GM23338 (cell line): ENCODE measurements at regions not wholly inside any gene's neighbourhood (a gene's known extent, or its start where the extent isn't known, plus 50 kb on each side); places are given as distances from the start of the nearest gene placed in this dataset.

Experiments used
- ATAC-seq: fragments of 200-7000 bp; cut with Tn5 transposase; 3 replicates; pipeline ENCODE4 v1.9.1; 2020
- DNase-seq: peaks from one replicate; pipeline ENCODE4 v3.0.0-alpha.2; 2015; ENCODE audit warnings: low spot score
- H2AFZ ChIP-seq: fragments of 200-600 bp; sonication (generic); 2 replicates; pipeline ENCODE4 v1.8.0; 2016; ENCODE audit warnings: antibody characterized with exemption, mild to moderate bottlenecking, moderate library complexity
- H3F3A ChIP-seq: fragments of 200-600 bp; sonication (generic); replicated peaks from 2 replicates; pipeline ENCODE4 v1.8.0; 2017; ENCODE audit warnings: antibody characterized with exemption, mixed run types, low read depth
- H3K27ac ChIP-seq: fragments of 200-600 bp; sonication (generic); 2 replicates; pipeline ENCODE4 v1.6.1; 2016; ENCODE audit warnings: low read depth
- H3K27me3 ChIP-seq: fragments of 200-600 bp; sonication (generic); 2 replicates; pipeline ENCODE4 v1.8.0; 2016; ENCODE audit warnings: mild to moderate bottlenecking, mixed run types, moderate library complexity; ENCODE audit not compliant: insufficient read depth
- H3K36me3 ChIP-seq: fragments of 200-600 bp; sonication (generic); 2 replicates; pipeline ENCODE4 v1.8.0; 2016; ENCODE audit warnings: mild to moderate bottlenecking; ENCODE audit not compliant: insufficient read depth
- H3K4me1 ChIP-seq: fragments of 200-600 bp; sonication (generic); 2 replicates; pipeline ENCODE4 v1.8.0; 2016; ENCODE audit warnings: mild to moderate bottlenecking, moderate library complexity; ENCODE audit not compliant: insufficient read depth
- H3K4me2 ChIP-seq: fragments of 200-600 bp; sonication (generic); 2 replicates; pipeline ENCODE4 v1.7.1; 2017; ENCODE audit warnings: mixed run types
- H3K4me3 ChIP-seq: fragments of 200-600 bp; sonication (generic); 2 replicates; pipeline ENCODE4 v1.6.1; 2016; ENCODE audit warnings: mixed run types
- H3K79me2 ChIP-seq: fragments of 200-600 bp; sonication (generic); replicated peaks from 2 replicates; pipeline ENCODE4 v1.8.0; 2017; ENCODE audit warnings: mild to moderate bottlenecking; ENCODE audit not compliant: insufficient read depth
- H3K9me2 ChIP-seq: fragments of 200-600 bp; sonication (generic); 2 replicates; pipeline ENCODE4 v1.8.0; 2017; ENCODE audit not compliant: insufficient read depth
- H4K20me1 ChIP-seq: fragments of 200-600 bp; sonication (generic); replicated peaks from 2 replicates; pipeline ENCODE4 v1.8.0; 2017; ENCODE audit warnings: mild to moderate bottlenecking; ENCODE audit not compliant: insufficient read depth
- H3K27ac Mint-ChIP-seq: 2 replicates; pipeline ENCODE4 v1.8.0; 2020; ENCODE audit warnings: inconsistent platforms, mild to moderate bottlenecking, moderate library complexity, mixed read lengths
- H3K27me3 Mint-ChIP-seq: 3 replicates; pipeline ENCODE4 v1.8.0; 2022; ENCODE audit warnings: low read depth, mild to moderate bottlenecking, moderate library complexity, mixed read lengths, inconsistent platforms; ENCODE audit not compliant: insufficient read depth, poor library complexity
- H3K36me3 Mint-ChIP-seq: 3 replicates; pipeline ENCODE4 v1.8.0; 2021; ENCODE audit warnings: low read depth, mild to moderate bottlenecking, inconsistent platforms, moderate library complexity, mixed read lengths
- H3K4me1 Mint-ChIP-seq: 3 replicates; pipeline ENCODE4 v1.8.0; 2020; ENCODE audit warnings: mild to moderate bottlenecking, inconsistent platforms, mixed read lengths
- H3K4me3 Mint-ChIP-seq: 3 replicates; pipeline ENCODE4 v1.8.0; 2021; ENCODE audit warnings: moderate library complexity, mild to moderate bottlenecking, inconsistent platforms, mixed read lengths
- H3K9me3 Mint-ChIP-seq: 3 replicates; pipeline ENCODE4 v1.8.0; 2020; ENCODE audit warnings: moderate library complexity, mild to moderate bottlenecking, inconsistent platforms, mixed read lengths
- CREB1 ChIP-seq: fragments of 250-450 bp; sonication (Bioruptor Pico); IDR thresholded peaks from 2 replicates; pipeline ENCODE4 v1.5.0; 2020; ENCODE audit warnings: low read depth, mild to moderate bottlenecking, moderate library complexity
- NANOG ChIP-seq: IDR thresholded peaks from 2 replicates; pipeline ENCODE4 v1.6.1; 2016; ENCODE audit warnings: antibody characterized with exemption, borderline replicate concordance
- STAT1 ChIP-seq: IDR thresholded peaks from one replicate; pipeline ENCODE4 v1.6.1; 2016; ENCODE audit warnings: antibody characterized with exemption; ENCODE audit not compliant: unreplicated experiment
- ZNF114 ChIP-seq: fragments of 250-450 bp; sonication (Bioruptor Pico); IDR thresholded peaks from 2 replicates; pipeline ENCODE4 v1.5.0; 2020; ENCODE audit warnings: mild to moderate bottlenecking, moderate library complexity
- TF ChIP-seq, protein P1 (sequence below), 2 experiments: fragments of 200-600 bp in 1 of 2; sonication (generic) in 1 of 2; conservative IDR thresholded peaks; 2 replicates each; pipeline versions ENCODE4 v1.5.1 to v1.6.1; 2016 to 2017; ENCODE audit warnings: antibody characterized with exemption in 2 of 2, low read depth in 2 of 2, mild to moderate bottlenecking in 2 of 2, moderate library complexity in 1 of 2
- TF ChIP-seq, protein P2 (sequence below): fragments of 250-450 bp; sonication (Bioruptor Pico); IDR thresholded peaks from 2 replicates; pipeline ENCODE4 v1.5.0; 2020; ENCODE audit warnings: mild to moderate bottlenecking, moderate library complexity

- Histone ChIP-seq H3K79me2 (no peaks in the 10 kb centered on the region), H3K36me3 (no peaks in the 10 kb centered on the region), H4K20me1 (no peaks in the 10 kb centered on the region), H3K4me2 (no peak overlapping the region), H3K4me3 (no peak overlapping the region), H3F3A (no peaks in the 10 kb centered on the region), H3K27ac (no peak overlapping the region), H3K27me3 (no peaks in the 10 kb centered on the region), H2AFZ (no peak overlapping the region), H3K9me2 (no peaks in the 10 kb centered on the region; the same call in 1 of the 2 replicates), H3K4me1 (peaks cover 31% of the 10 kb centered on the region)
- Mint-ChIP-seq H3K9me3 (no peaks in the 10 kb centered on the region; the same call in 2 of the 3 replicates), H3K4me1 (peaks cover 35% of the 10 kb centered on the region), H3K4me3 (no peak overlapping the region), H3K27me3 (peaks cover 13% of the 10 kb centered on the region), H3K27ac (no peak overlapping the region), H3K36me3 (no peaks in the 10 kb centered on the region; the same call in 2 of the 3 replicates)
- DNase-seq (no peak), ATAC-seq (no peak)
- TF ChIP-seq STAT1, result no peak
Measured at GRCh38 chr2:47666332-47666731, 95.5 kb upstream of the KCNK12 start.

- Mint-ChIP-seq H3K27me3 (peaks cover 13% of the 10 kb centered on the region), H3K9me3 (no peaks in the 10 kb centered on the region; the same call in 2 of the 3 replicates), H3K4me1 (peaks cover 35% of the 10 kb centered on the region), H3K36me3 (no peaks in the 10 kb centered on the region; the same call in 2 of the 3 replicates), H3K4me3 (no peak overlapping the region), H3K27ac (no peak overlapping the region)
- no peak for TF ChIP-seq CREB1 (CRISPR knock-in tag)
- TF ChIP-seq, protein P1, sequence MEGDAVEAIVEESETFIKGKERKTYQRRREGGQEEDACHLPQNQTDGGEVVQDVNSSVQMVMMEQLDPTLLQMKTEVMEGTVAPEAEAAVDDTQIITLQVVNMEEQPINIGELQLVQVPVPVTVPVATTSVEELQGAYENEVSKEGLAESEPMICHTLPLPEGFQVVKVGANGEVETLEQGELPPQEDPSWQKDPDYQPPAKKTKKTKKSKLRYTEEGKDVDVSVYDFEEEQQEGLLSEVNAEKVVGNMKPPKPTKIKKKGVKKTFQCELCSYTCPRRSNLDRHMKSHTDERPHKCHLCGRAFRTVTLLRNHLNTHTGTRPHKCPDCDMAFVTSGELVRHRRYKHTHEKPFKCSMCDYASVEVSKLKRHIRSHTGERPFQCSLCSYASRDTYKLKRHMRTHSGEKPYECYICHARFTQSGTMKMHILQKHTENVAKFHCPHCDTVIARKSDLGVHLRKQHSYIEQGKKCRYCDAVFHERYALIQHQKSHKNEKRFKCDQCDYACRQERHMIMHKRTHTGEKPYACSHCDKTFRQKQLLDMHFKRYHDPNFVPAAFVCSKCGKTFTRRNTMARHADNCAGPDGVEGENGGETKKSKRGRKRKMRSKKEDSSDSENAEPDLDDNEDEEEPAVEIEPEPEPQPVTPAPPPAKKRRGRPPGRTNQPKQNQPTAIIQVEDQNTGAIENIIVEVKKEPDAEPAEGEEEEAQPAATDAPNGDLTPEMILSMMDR (conservative IDR thresholded peaks at IDR 0.05; ENCODE audit: low read depth in 2 of 2), result peak; percentile 64 to 82
- Histone ChIP-seq H3K27me3 (no peaks in the 10 kb centered on the region), H3K4me3 (no peak overlapping the region), H2AFZ (no peak overlapping the region), H3K27ac (no peak overlapping the region), H3K36me3 (no peaks in the 10 kb centered on the region), H3K79me2 (no peaks in the 10 kb centered on the region), H3K4me1 (peaks cover 31% of the 10 kb centered on the region), H4K20me1 (no peaks in the 10 kb centered on the region), H3K9me2 (no peaks in the 10 kb centered on the region; the same call in 1 of the 2 replicates), H3F3A (no peaks in the 10 kb centered on the region), H3K4me2 (no peak overlapping the region)
- peak; percentile 61 for ATAC-seq
- peak; percentile 62 for DNase-seq
Measured at GRCh38 chr2:47664817-47665216, 94.0 kb upstream of the KCNK12 start.

GRCh38 chr2:47662552-47662951 lies 91.8 kb upstream of the KCNK12 start:
- peak; percentile 87 for DNase-seq
- peaks cover 31% of the 10 kb centered on the region for H3K4me1 ChIP-seq
- H3K36me3 ChIP-seq, result no peaks in the 10 kb centered on the region
- H3K4me1 Mint-ChIP-seq, result peaks cover 35% of the 10 kb centered on the region
- peak overlapping the region; percentile 36 for H3K4me2 ChIP-seq
- H3K36me3 Mint-ChIP-seq, result no peaks in the 10 kb centered on the region; the same call in 2 of the 3 replicates
- H3K9me2 ChIP-seq, result no peaks in the 10 kb centered on the region
- no peaks in the 10 kb centered on the region for H4K20me1 ChIP-seq
- H3K27me3 Mint-ChIP-seq, result peaks cover 12% of the 10 kb centered on the region
- H3F3A ChIP-seq, result no peaks in the 10 kb centered on the region
- H3K27ac ChIP-seq, result peak overlapping the region; percentile 78
- ATAC-seq, result peak; percentile 84
- no peaks in the 10 kb centered on the region for H3K27me3 ChIP-seq
- peak overlapping the region; percentile 39 for H3K4me3 Mint-ChIP-seq
- H3K9me3 Mint-ChIP-seq, result no peaks in the 10 kb centered on the region; the same call in 2 of the 3 replicates
- H3K79me2 ChIP-seq, result no peaks in the 10 kb centered on the region
- peak overlapping the region; percentile 93 for H3K27ac Mint-ChIP-seq
- H3K4me3 ChIP-seq, result peak overlapping the region; percentile 13
- no peak overlapping the region for H2AFZ ChIP-seq
- TF ChIP-seq ZNF114 (CRISPR knock-in tag) (peak; percentile 77; the same call in 1 of the 2 replicates), NANOG (peak; percentile 58; the same call in 1 of the 2 replicates)
- TF ChIP-seq, protein P2, sequence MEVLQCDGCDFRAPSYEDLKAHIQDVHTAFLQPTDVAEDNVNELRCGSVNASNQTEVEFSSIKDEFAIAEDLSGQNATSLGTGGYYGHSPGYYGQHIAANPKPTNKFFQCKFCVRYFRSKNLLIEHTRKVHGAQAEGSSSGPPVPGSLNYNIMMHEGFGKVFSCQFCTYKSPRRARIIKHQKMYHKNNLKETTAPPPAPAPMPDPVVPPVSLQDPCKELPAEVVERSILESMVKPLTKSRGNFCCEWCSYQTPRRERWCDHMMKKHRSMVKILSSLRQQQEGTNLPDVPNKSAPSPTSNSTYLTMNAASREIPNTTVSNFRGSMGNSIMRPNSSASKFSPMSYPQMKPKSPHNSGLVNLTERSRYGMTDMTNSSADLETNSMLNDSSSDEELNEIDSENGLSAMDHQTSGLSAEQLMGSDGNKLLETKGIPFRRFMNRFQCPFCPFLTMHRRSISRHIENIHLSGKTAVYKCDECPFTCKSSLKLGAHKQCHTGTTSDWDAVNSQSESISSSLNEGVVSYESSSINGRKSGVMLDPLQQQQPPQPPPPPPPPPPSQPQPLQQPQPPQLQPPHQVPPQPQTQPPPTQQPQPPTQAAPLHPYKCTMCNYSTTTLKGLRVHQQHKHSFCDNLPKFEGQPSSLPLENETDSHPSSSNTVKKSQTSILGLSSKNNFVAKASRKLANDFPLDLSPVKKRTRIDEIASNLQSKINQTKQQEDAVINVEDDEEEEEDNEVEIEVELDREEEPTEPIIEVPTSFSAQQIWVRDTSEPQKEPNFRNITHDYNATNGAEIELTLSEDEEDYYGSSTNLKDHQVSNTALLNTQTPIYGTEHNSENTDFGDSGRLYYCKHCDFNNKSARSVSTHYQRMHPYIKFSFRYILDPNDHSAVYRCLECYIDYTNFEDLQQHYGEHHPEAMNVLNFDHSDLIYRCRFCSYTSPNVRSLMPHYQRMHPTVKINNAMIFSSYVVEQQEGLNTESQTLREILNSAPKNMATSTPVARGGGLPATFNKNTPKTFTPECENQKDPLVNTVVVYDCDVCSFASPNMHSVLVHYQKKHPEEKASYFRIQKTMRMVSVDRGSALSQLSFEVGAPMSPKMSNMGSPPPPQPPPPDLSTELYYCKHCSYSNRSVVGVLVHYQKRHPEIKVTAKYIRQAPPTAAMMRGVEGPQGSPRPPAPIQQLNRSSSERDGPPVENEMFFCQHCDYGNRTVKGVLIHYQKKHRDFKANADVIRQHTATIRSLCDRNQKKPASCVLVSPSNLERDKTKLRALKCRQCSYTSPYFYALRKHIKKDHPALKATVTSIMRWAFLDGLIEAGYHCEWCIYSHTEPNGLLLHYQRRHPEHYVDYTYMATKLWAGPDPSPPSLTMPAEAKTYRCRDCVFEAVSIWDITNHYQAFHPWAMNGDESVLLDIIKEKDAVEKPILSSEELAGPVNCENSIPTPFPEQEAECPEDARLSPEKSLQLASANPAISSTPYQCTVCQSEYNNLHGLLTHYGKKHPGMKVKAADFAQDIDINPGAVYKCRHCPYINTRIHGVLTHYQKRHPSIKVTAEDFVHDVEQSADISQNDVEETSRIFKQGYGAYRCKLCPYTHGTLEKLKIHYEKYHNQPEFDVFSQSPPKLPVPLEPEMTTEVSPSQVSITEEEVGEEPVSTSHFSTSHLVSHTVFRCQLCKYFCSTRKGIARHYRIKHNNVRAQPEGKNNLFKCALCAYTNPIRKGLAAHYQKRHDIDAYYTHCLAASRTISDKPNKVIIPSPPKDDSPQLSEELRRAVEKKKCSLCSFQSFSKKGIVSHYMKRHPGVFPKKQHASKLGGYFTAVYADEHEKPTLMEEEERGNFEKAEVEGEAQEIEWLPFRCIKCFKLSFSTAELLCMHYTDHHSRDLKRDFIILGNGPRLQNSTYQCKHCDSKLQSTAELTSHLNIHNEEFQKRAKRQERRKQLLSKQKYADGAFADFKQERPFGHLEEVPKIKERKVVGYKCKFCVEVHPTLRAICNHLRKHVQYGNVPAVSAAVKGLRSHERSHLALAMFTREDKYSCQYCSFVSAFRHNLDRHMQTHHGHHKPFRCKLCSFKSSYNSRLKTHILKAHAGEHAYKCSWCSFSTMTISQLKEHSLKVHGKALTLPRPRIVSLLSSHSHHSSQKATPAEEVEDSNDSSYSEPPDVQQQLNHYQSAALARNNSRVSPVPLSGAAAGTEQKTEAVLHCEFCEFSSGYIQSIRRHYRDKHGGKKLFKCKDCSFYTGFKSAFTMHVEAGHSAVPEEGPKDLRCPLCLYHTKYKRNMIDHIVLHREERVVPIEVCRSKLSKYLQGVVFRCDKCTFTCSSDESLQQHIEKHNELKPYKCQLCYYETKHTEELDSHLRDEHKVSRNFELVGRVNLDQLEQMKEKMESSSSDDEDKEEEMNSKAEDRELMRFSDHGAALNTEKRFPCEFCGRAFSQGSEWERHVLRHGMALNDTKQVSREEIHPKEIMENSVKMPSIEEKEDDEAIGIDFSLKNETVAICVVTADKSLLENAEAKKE (CRISPR knock-in tag), result peak; percentile 92
- TF ChIP-seq, protein P1 (conservative IDR thresholded peaks at IDR 0.05; ENCODE audit: low read depth in 2 of 2), result no peak
